ENCODE measurements at regions not wholly inside any gene's neighbourhood (a gene's known extent, or its start where the extent isn't known, plus 50 kb on each side); places are given as distances from the start of the nearest gene placed in this dataset.

DNA sequence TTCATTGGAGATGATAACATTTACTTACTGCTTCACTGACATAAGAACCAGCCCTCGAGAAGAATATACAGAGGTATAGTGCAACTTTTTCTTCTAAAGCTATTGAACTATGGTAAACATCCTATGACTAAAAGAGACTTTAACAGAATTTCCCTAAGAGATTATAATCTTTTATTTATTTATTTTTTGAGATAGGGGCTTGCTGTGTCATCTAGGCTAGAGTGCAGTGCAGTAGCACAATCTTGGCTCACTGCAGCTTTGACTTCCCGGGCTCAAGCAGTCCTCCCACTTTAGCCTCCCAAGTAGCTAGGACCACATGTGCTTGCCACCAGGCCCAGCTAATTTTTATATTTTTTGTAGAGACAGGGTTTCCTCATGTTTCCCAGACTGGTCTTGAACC is 258.5 kb upstream of the FERD3L start:
- H3K9me3 ChIP-seq (ENCODE audit: control extremely low read depth in 1 of 3, control insufficient read depth in 2 of 3, insufficient read depth in 1 of 3, low read length in 2 of 3), result no peaks in the 10 kb centered on the region
- Mint-ChIP-seq H3K27me3 (no peaks in the 10 kb centered on the region), H3K4me3 (no peak overlapping the region), H3K27ac (no peak overlapping the region), H3K4me1 (no peaks in the 10 kb centered on the region), H3K9me3 (ENCODE audit: insufficient read depth) (no peaks in the 10 kb centered on the region)
- H3K4me2 ChIP-seq (replicated peaks; ENCODE audit: low read depth, low read length, poor library complexity, severe bottlenecking), result no peak overlapping the region
- H4K20me1 ChIP-seq (ENCODE audit: control insufficient read depth, insufficient read depth, low read length, poor library complexity, severe bottlenecking), result no peaks in the 10 kb centered on the region
- no peaks in the 10 kb centered on the region for H3K79me2 ChIP-seq (ENCODE audit: control insufficient read depth, insufficient read depth, low read length)
- intact Hi-C loops (cut with micrococcal nuclease), result no loop called here
- no peak overlapping the region for H3K27ac ChIP-seq (ENCODE audit: low read length in 2 of 2)
- no peak overlapping the region for H2AFZ ChIP-seq (ENCODE audit: insufficient read depth, low read depth, low read length, poor library complexity, severe bottlenecking)
- no peak overlapping the region for H3K4me3 ChIP-seq (ENCODE audit: control extremely low read depth in 1 of 5, extremely low read depth in 1 of 5, insufficient read depth in 1 of 5, low read depth in 2 of 5, low read length in 4 of 5)
- TF ChIP-seq EZH2 (IDR thresholded peaks at IDR 0.05; ENCODE audit: borderline replicate concordance, insufficient read depth, low read depth, low read length, poor library complexity, severe bottlenecking), result no peak
- TF ChIP-seq, protein P1, sequence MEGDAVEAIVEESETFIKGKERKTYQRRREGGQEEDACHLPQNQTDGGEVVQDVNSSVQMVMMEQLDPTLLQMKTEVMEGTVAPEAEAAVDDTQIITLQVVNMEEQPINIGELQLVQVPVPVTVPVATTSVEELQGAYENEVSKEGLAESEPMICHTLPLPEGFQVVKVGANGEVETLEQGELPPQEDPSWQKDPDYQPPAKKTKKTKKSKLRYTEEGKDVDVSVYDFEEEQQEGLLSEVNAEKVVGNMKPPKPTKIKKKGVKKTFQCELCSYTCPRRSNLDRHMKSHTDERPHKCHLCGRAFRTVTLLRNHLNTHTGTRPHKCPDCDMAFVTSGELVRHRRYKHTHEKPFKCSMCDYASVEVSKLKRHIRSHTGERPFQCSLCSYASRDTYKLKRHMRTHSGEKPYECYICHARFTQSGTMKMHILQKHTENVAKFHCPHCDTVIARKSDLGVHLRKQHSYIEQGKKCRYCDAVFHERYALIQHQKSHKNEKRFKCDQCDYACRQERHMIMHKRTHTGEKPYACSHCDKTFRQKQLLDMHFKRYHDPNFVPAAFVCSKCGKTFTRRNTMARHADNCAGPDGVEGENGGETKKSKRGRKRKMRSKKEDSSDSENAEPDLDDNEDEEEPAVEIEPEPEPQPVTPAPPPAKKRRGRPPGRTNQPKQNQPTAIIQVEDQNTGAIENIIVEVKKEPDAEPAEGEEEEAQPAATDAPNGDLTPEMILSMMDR (IDR thresholded peaks at IDR 0.05), result no peak
- no peak for DNase-seq
- WGBS (ENCODE audit: insufficient coverage), result 100% methylated on average over 1 of the region's 2 CpGs
- H3K9ac ChIP-seq (ENCODE audit: low read length), result no peak overlapping the region
- H3K4me1 ChIP-seq (ENCODE audit: control insufficient read depth in 2 of 2, insufficient read depth in 2 of 2, low read length in 2 of 2), result no peaks in the 10 kb centered on the region
- no peaks in the 10 kb centered on the region for H3K36me3 ChIP-seq (replicated peaks in 1 of 2; ENCODE audit: control extremely low read depth in 1 of 2, control insufficient read depth in 1 of 2, extremely low read depth in 1 of 2, insufficient read depth in 2 of 2, low read length in 1 of 2)
- POLR2A ChIA-PET, result no interaction called here
- no peaks in the 10 kb centered on the region for H3K27me3 ChIP-seq (replicated peaks in 1 of 4; ENCODE audit: control extremely low read depth in 1 of 4, control insufficient read depth in 3 of 4, insufficient read depth in 4 of 4, low read length in 3 of 4)
- no peak for ATAC-seq (ENCODE audit: low read depth)
- CTCF ChIA-PET, result no interaction called here

DNA sequence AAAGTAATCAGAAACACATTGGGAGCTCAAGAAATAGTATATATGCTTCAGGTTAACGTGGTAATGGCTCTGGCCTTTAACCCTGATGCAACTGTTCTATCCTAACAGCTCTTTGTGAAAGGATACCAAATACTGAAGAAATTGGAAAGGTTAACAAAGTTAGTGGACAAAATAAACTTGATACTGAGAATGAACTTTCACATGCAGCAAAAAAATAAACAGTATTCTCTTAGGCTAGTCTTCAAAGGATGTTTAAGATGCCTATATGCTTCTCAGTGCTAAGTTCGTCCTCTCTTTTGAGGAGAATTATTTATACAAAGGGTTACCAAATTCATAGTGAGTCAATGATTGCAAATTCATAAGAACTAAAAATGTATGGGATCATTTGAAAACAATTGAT is 256.2 kb upstream of the FERD3L start:
- CTCF ChIA-PET, result no interaction called here
- H3K4me1 Mint-ChIP-seq, result no peaks in the 10 kb centered on the region
- H3K4me1 ChIP-seq (ENCODE audit: control insufficient read depth in 2 of 2, insufficient read depth in 2 of 2, low read length in 2 of 2), result no peaks in the 10 kb centered on the region
- no peak for DNase-seq
- H3K4me2 ChIP-seq (replicated peaks; ENCODE audit: low read depth, low read length, poor library complexity, severe bottlenecking), result no peak overlapping the region
- no CpG with 5 or more reads among the region's 2 CpGs for WGBS (ENCODE audit: insufficient coverage)
- no peak overlapping the region for H3K4me3 ChIP-seq (ENCODE audit: control extremely low read depth in 1 of 5, extremely low read depth in 1 of 5, insufficient read depth in 1 of 5, low read depth in 2 of 5, low read length in 4 of 5)
- POLR2A ChIA-PET, result no interaction called here
- H3K79me2 ChIP-seq (ENCODE audit: control insufficient read depth, insufficient read depth, low read length), result no peaks in the 10 kb centered on the region
- intact Hi-C loops (cut with micrococcal nuclease), result no loop called here
- no peak overlapping the region for H3K4me3 Mint-ChIP-seq
- no peaks in the 10 kb centered on the region for H3K9me3 Mint-ChIP-seq (ENCODE audit: insufficient read depth)
- H4K20me1 ChIP-seq (ENCODE audit: control insufficient read depth, insufficient read depth, low read length, poor library complexity, severe bottlenecking), result no peaks in the 10 kb centered on the region
- no peaks in the 10 kb centered on the region for H3K27me3 Mint-ChIP-seq
- no peaks in the 10 kb centered on the region for H3K27me3 ChIP-seq (replicated peaks in 1 of 4; ENCODE audit: control extremely low read depth in 1 of 4, control insufficient read depth in 3 of 4, insufficient read depth in 4 of 4, low read length in 3 of 4)
- H3K9ac ChIP-seq (ENCODE audit: low read length), result no peak overlapping the region
- no peak for ATAC-seq (ENCODE audit: low read depth)
- no peaks in the 10 kb centered on the region for H3K9me3 ChIP-seq (ENCODE audit: control extremely low read depth in 1 of 3, control insufficient read depth in 2 of 3, insufficient read depth in 1 of 3, low read length in 2 of 3)
- TF ChIP-seq, protein P1 (IDR thresholded peaks at IDR 0.05), result no peak
- TF ChIP-seq EZH2 (IDR thresholded peaks at IDR 0.05; ENCODE audit: borderline replicate concordance, insufficient read depth, low read depth, low read length, poor library complexity, severe bottlenecking), result no peak
- H3K27ac ChIP-seq (ENCODE audit: low read length in 2 of 2), result no peak overlapping the region
- no peak overlapping the region for H2AFZ ChIP-seq (ENCODE audit: insufficient read depth, low read depth, low read length, poor library complexity, severe bottlenecking)
- no peaks in the 10 kb centered on the region for H3K36me3 ChIP-seq (replicated peaks in 1 of 2; ENCODE audit: control extremely low read depth in 1 of 2, control insufficient read depth in 1 of 2, extremely low read depth in 1 of 2, insufficient read depth in 2 of 2, low read length in 1 of 2)
- no peak overlapping the region for H3K27ac Mint-ChIP-seq

All from B cell (primary cell).